ENCODE measurements at regions not wholly inside any gene's neighbourhood (a gene's known extent, or its start where the extent isn't known, plus 50 kb on each side); places are given as distances from the start of the nearest gene placed in this dataset.

DNA sequence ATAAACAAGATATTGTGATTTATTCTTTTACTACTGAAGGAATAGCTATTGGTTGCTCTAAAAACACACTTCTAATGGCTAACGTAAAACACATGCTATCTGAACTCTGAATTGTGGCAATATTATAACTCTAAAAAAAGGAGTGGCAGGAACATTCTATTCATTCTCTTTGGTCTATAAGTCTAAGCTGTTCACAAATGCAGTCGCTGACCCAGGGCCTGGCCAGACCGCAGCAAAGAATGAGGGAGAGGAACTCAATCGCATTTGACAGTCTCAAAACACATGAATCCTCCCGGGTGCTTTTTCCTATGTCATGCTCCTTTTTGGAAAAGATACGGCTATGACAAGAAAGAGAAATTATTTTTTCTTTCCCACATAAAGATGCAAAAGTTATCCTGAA lies 651.6 kb upstream of the PITX2 start:
- POLR2A ChIA-PET: no interaction called here
- no peaks in the 10 kb centered on the region for H3K27me3 ChIP-seq (ENCODE audit: control insufficient read depth, insufficient read depth, low read length)
- no peaks in the 10 kb centered on the region for H3K9me3 ChIP-seq (ENCODE audit: control insufficient read depth, insufficient read depth, low read depth, low read length)
- no peak overlapping the region for H3K27ac ChIP-seq (ENCODE audit: low read length)
- H3K4me1 ChIP-seq (ENCODE audit: control insufficient read depth, insufficient read depth, low read length): no peaks in the 10 kb centered on the region
- CTCF ChIA-PET: no interaction called here
- no peak overlapping the region for H3K4me3 ChIP-seq (ENCODE audit: low read depth in 2 of 2, low read length in 2 of 2)
- TF ChIP-seq, protein P1, sequence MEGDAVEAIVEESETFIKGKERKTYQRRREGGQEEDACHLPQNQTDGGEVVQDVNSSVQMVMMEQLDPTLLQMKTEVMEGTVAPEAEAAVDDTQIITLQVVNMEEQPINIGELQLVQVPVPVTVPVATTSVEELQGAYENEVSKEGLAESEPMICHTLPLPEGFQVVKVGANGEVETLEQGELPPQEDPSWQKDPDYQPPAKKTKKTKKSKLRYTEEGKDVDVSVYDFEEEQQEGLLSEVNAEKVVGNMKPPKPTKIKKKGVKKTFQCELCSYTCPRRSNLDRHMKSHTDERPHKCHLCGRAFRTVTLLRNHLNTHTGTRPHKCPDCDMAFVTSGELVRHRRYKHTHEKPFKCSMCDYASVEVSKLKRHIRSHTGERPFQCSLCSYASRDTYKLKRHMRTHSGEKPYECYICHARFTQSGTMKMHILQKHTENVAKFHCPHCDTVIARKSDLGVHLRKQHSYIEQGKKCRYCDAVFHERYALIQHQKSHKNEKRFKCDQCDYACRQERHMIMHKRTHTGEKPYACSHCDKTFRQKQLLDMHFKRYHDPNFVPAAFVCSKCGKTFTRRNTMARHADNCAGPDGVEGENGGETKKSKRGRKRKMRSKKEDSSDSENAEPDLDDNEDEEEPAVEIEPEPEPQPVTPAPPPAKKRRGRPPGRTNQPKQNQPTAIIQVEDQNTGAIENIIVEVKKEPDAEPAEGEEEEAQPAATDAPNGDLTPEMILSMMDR (IDR thresholded peaks at IDR 0.05): no peak
- TF ChIP-seq SIN3A (IDR thresholded peaks at IDR 0.05; ENCODE audit: borderline replicate concordance, insufficient read depth, low read depth, low read length) (no peak), POLR2AphosphoS5 (IDR thresholded peaks at IDR 0.05; ENCODE audit: low read depth, low read length) (no peak)
- in situ Hi-C loops (cut with HindIII; ENCODE audit: low pct_unique_long_range_greater_than_20kb, low sequenced_read_pairs) (no loop called here), intact Hi-C loops (cut with micrococcal nuclease; ENCODE audit: unreplicated experiment) (no loop called here)
- ATAC-seq (no peak), DNase-seq (ENCODE audit: low read depth, low spot score) (no peak)
- no peaks in the 10 kb centered on the region for H3K36me3 ChIP-seq (ENCODE audit: control insufficient read depth, insufficient read depth, low read length)
- BruUV-seq (replicated peaks): no TSS peak

DNA sequence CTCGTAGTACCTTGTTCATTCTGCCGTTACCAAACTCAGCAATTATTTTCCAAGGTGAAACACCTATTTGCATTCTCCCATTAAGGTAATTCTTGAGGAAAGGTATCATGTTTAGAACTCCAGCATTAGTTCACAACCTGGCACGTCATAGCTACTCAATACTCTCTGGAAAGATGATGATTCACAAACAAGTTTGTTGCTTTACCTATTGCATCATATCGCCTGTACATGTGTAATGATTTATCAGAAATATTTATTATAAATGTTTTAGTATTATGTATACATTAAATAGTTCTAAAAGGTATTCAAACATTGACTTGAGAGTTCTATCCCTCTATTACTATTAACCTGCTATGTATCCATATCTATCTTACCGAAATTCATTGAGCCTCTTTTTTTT lies 658.3 kb upstream of the PITX2 start:
- Histone ChIP-seq H3K27ac (ENCODE audit: low read length) (no peak overlapping the region), H3K27me3 (ENCODE audit: control insufficient read depth, insufficient read depth, low read length) (no peaks in the 10 kb centered on the region), H3K4me1 (ENCODE audit: control insufficient read depth, insufficient read depth, low read length) (no peaks in the 10 kb centered on the region), H3K36me3 (ENCODE audit: control insufficient read depth, insufficient read depth, low read length) (no peaks in the 10 kb centered on the region), H3K4me3 (ENCODE audit: low read depth in 2 of 2, low read length in 2 of 2) (no peak overlapping the region), H3K9me3 (ENCODE audit: control insufficient read depth, insufficient read depth, low read depth, low read length) (no peaks in the 10 kb centered on the region)
- POLR2A ChIA-PET: no interaction called here
- in situ Hi-C loops (cut with HindIII; ENCODE audit: low pct_unique_long_range_greater_than_20kb, low sequenced_read_pairs): no loop called here
- intact Hi-C loops (cut with micrococcal nuclease; ENCODE audit: unreplicated experiment): loop anchor here (5.0 kb wide), 1 partner anchor 649 kb away; no protein-coding TSS in a partner anchor
- BruUV-seq (replicated peaks): no TSS peak
- TF ChIP-seq TCF7L2 (IDR thresholded peaks at IDR 0.05; ENCODE audit: low read depth, low read length): no peak
- no peak for TF ChIP-seq SIN3A (IDR thresholded peaks at IDR 0.05; ENCODE audit: borderline replicate concordance, insufficient read depth, low read depth, low read length)
- TF ChIP-seq, protein P1 (IDR thresholded peaks at IDR 0.05): no peak
- TF ChIP-seq, protein P2, sequence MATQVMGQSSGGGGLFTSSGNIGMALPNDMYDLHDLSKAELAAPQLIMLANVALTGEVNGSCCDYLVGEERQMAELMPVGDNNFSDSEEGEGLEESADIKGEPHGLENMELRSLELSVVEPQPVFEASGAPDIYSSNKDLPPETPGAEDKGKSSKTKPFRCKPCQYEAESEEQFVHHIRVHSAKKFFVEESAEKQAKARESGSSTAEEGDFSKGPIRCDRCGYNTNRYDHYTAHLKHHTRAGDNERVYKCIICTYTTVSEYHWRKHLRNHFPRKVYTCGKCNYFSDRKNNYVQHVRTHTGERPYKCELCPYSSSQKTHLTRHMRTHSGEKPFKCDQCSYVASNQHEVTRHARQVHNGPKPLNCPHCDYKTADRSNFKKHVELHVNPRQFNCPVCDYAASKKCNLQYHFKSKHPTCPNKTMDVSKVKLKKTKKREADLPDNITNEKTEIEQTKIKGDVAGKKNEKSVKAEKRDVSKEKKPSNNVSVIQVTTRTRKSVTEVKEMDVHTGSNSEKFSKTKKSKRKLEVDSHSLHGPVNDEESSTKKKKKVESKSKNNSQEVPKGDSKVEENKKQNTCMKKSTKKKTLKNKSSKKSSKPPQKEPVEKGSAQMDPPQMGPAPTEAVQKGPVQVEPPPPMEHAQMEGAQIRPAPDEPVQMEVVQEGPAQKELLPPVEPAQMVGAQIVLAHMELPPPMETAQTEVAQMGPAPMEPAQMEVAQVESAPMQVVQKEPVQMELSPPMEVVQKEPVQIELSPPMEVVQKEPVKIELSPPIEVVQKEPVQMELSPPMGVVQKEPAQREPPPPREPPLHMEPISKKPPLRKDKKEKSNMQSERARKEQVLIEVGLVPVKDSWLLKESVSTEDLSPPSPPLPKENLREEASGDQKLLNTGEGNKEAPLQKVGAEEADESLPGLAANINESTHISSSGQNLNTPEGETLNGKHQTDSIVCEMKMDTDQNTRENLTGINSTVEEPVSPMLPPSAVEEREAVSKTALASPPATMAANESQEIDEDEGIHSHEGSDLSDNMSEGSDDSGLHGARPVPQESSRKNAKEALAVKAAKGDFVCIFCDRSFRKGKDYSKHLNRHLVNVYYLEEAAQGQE (IDR thresholded peaks at IDR 0.05; ENCODE audit: insufficient read depth in 1 of 2, low read depth in 2 of 2, low read length in 1 of 2): no peak
- TF ChIP-seq POLR2AphosphoS5 (IDR thresholded peaks at IDR 0.05; ENCODE audit: low read depth, low read length): no peak
- DNase-seq (ENCODE audit: low read depth, low spot score): no peak
- ATAC-seq: no peak
- CTCF ChIA-PET: no interaction called here
